Adrenal gland (tissue), 5 donors: ENCODE measurements at regions not wholly inside any gene's neighbourhood (a gene's known extent, or its start where the extent isn't known, plus 50 kb on each side); places are given as distances from the start of the nearest gene placed in this dataset.

ENCODE experiments used
- CTCF ChIP-seq, 6 experiments: fragments of 450-650 bp in 4 of 6; fragments of 200-600 bp in 2 of 6; sonication (generic) in 1 of 6; IDR thresholded peaks; 1 replicate in 5 of 6; 2 replicates in 1 of 6; pipeline versions ENCODE4 v1.5.1 to v1.8.0; 2016 to 2021; ENCODE audit warnings: antibody characterized with exemption in 6 of 6, mild to moderate bottlenecking in 2 of 6, moderate library complexity in 1 of 6
- POLR2A ChIP-seq, 2 donors: fragments of 450-650 bp; IDR thresholded peaks; one replicate each; pipeline ENCODE4 v1.6.1; 2017; ENCODE audit warnings: antibody characterized with exemption in 2 of 2, mild to moderate bottlenecking in 2 of 2, moderate library complexity in 1 of 2
- donor health status: DM: no; HTN: no; CAD: no.

GRCh38 chr6:77362055-77362454 is 101.2 kb downstream of the HTR1B start:
- TF ChIP-seq POLR2A (IDR thresholded peaks at IDR 0.05) (no peak), CTCF (IDR thresholded peaks at IDR 0.05) (no peak)
